SU-DHL-6 (cell line): ENCODE measurements at regions not wholly inside any gene's neighbourhood (a gene's known extent, or its start where the extent isn't known, plus 50 kb on each side); places are given as distances from the start of the nearest gene placed in this dataset.

Experiments used
- H2AFZ ChIP-seq: fragments of 200-600 bp; sonication (generic); 2 replicates; pipeline ENCODE4 v1.6.1; 2014; ENCODE audit warnings: low read depth, mild to moderate bottlenecking, moderate library complexity, mixed read lengths, antibody characterized with exemption, low read length; ENCODE audit not compliant: severe bottlenecking
- H3F3A ChIP-seq: fragments of 200-600 bp; shearing (Covaris generic); 2 replicates; pipeline ENCODE4 v1.6.0; 2016; ENCODE audit warnings: antibody characterized with exemption, mild to moderate bottlenecking; ENCODE audit not compliant: insufficient read depth
- H3K27ac ChIP-seq: fragments of 200-600 bp; sonication (generic); 2 replicates; pipeline ENCODE4 v1.5.1; 2016; ENCODE audit warnings: low read depth, mild to moderate bottlenecking, low read length, moderate library complexity, mixed read lengths
- H3K27me3 ChIP-seq: fragments of 200-600 bp; sonication (generic), shearing (Covaris generic); 2 replicates; pipeline ENCODE4 v1.6.0; 2014; ENCODE audit warnings: mild to moderate bottlenecking, low read length
- H3K36me3 ChIP-seq: fragments of 200-600 bp; sonication (generic); 2 replicates; pipeline ENCODE4 v1.6.1; 2014; ENCODE audit warnings: mild to moderate bottlenecking, low read length, mixed read lengths
- H3K4me2 ChIP-seq: fragments of 300-600, 200-600 bp; shearing (Covaris generic), sonication (generic); 2 replicates; pipeline ENCODE4 v1.6.0; 2014; ENCODE audit warnings: low read length, low read depth, mild to moderate bottlenecking; ENCODE audit not compliant: poor library complexity, severe bottlenecking
- H3K4me3 ChIP-seq: fragments of 200-600 bp; sonication (generic); 2 replicates; pipeline ENCODE4 v1.5.1; 2014; ENCODE audit warnings: antibody characterized with exemption, low read length, mild to moderate bottlenecking, mixed read lengths; ENCODE audit not compliant: insufficient read depth, poor library complexity, severe bottlenecking
- H3K79me2 ChIP-seq: fragments of 200-600 bp; sonication (generic); 2 replicates; pipeline ENCODE4 v1.6.1; 2014; ENCODE audit warnings: mild to moderate bottlenecking, low read length, moderate library complexity; ENCODE audit not compliant: insufficient read depth
- H3K9ac ChIP-seq: fragments of 200-600 bp; sonication (generic); 2 replicates; pipeline ENCODE4 v1.7.0; 2014; ENCODE audit warnings: mild to moderate bottlenecking, low read length
- H3K9me2 ChIP-seq: fragments of 200-600 bp; sonication (generic); replicated peaks from 2 replicates; pipeline ENCODE4 v1.6.1; 2014; ENCODE audit warnings: low read length; ENCODE audit not compliant: insufficient read depth
- H3K9me3 ChIP-seq: fragments of 200-600 bp; sonication (generic); 2 replicates; pipeline ENCODE4 v1.6.1; 2014; ENCODE audit warnings: low read length, mixed read lengths; ENCODE audit not compliant: insufficient read depth
- H4K20me1 ChIP-seq: fragments of 200-600 bp; sonication (generic); 2 replicates; pipeline ENCODE4 v1.6.1; 2014; ENCODE audit warnings: low read depth, mild to moderate bottlenecking, antibody characterized with exemption, low read length, moderate library complexity, mixed read lengths
- CTCF ChIP-seq: fragments of 200-600 bp; sonication (generic); IDR thresholded peaks from one replicate; pipeline ENCODE4 v1.5.1; 2017; ENCODE audit warnings: antibody characterized with exemption, mild to moderate bottlenecking, low read length, moderate library complexity; ENCODE audit not compliant: insufficient read depth, poor library complexity, severe bottlenecking
- EZH2phosphoT487 ChIP-seq: fragments of 200-600 bp; sonication (generic), shearing (Covaris generic); conservative IDR thresholded peaks from 2 replicates; pipeline ENCODE4 v1.6.1; 2018; ENCODE audit warnings: mild to moderate bottlenecking, antibody characterized with exemption, low read length, moderate library complexity, mixed read lengths

DNA sequence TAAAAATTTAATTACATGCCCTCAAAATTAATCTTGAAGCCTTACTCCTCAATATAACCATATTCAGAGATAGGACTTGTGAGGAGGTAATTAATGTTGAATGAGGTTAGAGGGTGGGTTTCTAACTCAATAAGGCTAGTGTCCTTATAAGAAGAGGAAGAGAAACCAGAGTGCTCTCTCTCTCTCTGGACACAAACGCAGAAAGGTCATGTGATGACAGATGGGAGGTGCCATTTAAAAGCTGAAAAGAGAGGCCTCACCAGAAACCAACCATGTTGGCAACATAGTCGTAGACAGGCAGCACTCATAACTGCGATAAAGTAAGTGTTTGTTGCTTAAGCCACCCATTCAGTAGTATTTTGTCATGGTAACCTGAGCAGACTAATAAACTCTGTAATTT is 378.5 kb upstream of the LMO3 start:
- Histone ChIP-seq H3F3A (no peaks in the 10 kb centered on the region), H3K9ac (no peak overlapping the region), H4K20me1 (no peaks in the 10 kb centered on the region), H3K9me3 (no peaks in the 10 kb centered on the region), H3K36me3 (no peaks in the 10 kb centered on the region; the same call in 1 of the 2 replicates), H3K79me2 (no peaks in the 10 kb centered on the region), H2AFZ (no peak overlapping the region), H3K9me2 (no peaks in the 10 kb centered on the region), H3K4me2 (no peak overlapping the region), H3K27ac (no peak overlapping the region), H3K27me3 (no peaks in the 10 kb centered on the region), H3K4me3 (no peak overlapping the region)
- no peak for TF ChIP-seq CTCF
- no peak for TF ChIP-seq EZH2phosphoT487

GRCh38 chr12:16972923-16973770 is 367.2 kb upstream of the LMO3 start:
- TF ChIP-seq CTCF, result no peak
- Histone ChIP-seq H4K20me1 (no peaks in the 10 kb centered on the region), H3F3A (no peaks in the 10 kb centered on the region), H3K27ac (no peak overlapping the region), H3K9me3 (no peaks in the 10 kb centered on the region), H3K79me2 (no peaks in the 10 kb centered on the region), H3K9me2 (no peaks in the 10 kb centered on the region), H3K36me3 (no peaks in the 10 kb centered on the region), H3K4me3 (no peak overlapping the region), H3K27me3 (no peaks in the 10 kb centered on the region), H3K4me2 (no peak overlapping the region), H2AFZ (no peak overlapping the region), H3K9ac (no peak overlapping the region)

- Histone ChIP-seq H3K4me3 (no peak overlapping the region), H3F3A (no peaks in the 10 kb centered on the region), H3K9me3 (no peaks in the 10 kb centered on the region), H3K4me2 (no peak overlapping the region), H3K9ac (no peak overlapping the region), H3K27ac (no peak overlapping the region), H3K27me3 (no peaks in the 10 kb centered on the region), H4K20me1 (no peaks in the 10 kb centered on the region), H3K36me3 (no peaks in the 10 kb centered on the region), H3K9me2 (no peaks in the 10 kb centered on the region), H3K79me2 (no peaks in the 10 kb centered on the region), H2AFZ (no peak overlapping the region)
- TF ChIP-seq EZH2phosphoT487, result no peak
- no peak for TF ChIP-seq CTCF
Observed at GRCh38 chr12:16962889-16963288, 356.9 kb upstream of the LMO3 start.
